Omental fat pad (tissue), 3 donors: ENCODE measurements at regions not wholly inside any gene's neighbourhood (a gene's known extent, or its start where the extent isn't known, plus 50 kb on each side); places are given as distances from the start of the nearest gene placed in this dataset.

ENCODE experiments used
- ATAC-seq: fragments of 150-250 bp; one replicate; pipeline ENCODE4 v1.9.1; 2016; ENCODE audit warnings: mild to moderate bottlenecking, moderate library complexity; ENCODE audit not compliant: low FRiP score
- DNase-seq: peaks from one replicate; pipeline ENCODE4 v3.0.0-alpha.2; 2019; ENCODE audit warnings: low spot score
- TF ChIP-seq, protein P1 (sequence below), 3 donors: fragments of 450-650 bp; IDR thresholded peaks; one replicate each; pipeline ENCODE4 v1.5.1; 2016 to 2017; ENCODE audit warnings: antibody characterized with exemption in 3 of 3, mild to moderate bottlenecking in 3 of 3, moderate library complexity in 2 of 3

DNA sequence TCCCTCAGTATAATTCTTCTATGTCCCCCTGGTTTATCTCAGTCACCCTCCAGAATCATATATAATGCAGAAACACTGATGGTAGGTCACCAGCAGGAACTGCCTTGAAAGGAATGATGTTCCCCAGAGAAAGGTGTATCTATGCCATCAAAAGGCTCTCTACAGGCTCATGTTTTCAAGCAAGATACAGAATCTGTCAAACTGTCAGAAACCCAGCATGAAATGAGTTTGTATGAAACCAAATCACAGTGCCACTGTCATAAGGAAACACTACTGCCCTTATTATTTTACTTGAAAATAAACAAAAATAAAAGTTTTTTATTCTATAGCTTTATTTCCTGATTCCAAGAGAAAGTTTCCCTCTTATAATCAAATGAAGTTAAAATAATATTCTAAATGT is 1064.5 kb upstream of the DDX18 start:
- no peak for ATAC-seq
- TF ChIP-seq, protein P1, sequence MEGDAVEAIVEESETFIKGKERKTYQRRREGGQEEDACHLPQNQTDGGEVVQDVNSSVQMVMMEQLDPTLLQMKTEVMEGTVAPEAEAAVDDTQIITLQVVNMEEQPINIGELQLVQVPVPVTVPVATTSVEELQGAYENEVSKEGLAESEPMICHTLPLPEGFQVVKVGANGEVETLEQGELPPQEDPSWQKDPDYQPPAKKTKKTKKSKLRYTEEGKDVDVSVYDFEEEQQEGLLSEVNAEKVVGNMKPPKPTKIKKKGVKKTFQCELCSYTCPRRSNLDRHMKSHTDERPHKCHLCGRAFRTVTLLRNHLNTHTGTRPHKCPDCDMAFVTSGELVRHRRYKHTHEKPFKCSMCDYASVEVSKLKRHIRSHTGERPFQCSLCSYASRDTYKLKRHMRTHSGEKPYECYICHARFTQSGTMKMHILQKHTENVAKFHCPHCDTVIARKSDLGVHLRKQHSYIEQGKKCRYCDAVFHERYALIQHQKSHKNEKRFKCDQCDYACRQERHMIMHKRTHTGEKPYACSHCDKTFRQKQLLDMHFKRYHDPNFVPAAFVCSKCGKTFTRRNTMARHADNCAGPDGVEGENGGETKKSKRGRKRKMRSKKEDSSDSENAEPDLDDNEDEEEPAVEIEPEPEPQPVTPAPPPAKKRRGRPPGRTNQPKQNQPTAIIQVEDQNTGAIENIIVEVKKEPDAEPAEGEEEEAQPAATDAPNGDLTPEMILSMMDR (IDR thresholded peaks at IDR 0.05): no peak
- no peak for DNase-seq

DNA sequence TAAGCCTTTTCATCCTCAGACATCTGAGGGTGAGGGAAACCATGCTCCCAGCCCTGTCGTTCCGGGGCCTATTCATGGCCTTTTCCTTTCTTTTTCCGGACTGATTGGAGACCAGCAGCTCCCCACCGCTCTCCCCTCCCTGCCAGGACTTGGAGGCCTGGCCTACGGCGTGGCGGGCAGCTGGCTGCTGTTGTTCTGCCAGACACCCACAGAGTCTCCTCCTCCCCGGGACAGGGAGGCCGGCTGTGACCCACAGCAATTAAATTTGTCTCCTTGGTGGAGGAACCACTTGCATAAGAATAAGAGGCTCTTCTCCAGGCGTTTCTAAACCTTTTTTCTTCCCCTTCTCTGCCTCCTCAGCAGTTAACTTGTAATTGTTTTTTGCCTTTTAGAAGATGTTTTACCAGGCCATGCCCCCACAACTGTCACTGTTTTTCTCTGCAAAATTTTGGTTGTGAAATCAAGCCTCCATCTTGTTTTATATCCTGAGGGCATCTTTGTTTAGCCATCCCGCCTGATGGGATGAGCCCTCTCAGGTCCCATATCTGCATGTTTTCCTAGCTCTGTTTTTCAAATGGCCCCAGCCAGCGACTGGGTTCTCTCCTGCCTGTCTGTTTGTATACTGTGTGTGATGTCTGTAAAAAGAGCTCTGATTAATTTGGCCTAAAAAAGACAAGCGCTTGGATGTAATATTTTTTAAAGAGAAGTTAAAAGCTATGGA is 1060.0 kb upstream of the DDX18 start:
- no peak for DNase-seq
- no peak for ATAC-seq
- TF ChIP-seq, protein P1 (IDR thresholded peaks at IDR 0.05): no peak

DNA sequence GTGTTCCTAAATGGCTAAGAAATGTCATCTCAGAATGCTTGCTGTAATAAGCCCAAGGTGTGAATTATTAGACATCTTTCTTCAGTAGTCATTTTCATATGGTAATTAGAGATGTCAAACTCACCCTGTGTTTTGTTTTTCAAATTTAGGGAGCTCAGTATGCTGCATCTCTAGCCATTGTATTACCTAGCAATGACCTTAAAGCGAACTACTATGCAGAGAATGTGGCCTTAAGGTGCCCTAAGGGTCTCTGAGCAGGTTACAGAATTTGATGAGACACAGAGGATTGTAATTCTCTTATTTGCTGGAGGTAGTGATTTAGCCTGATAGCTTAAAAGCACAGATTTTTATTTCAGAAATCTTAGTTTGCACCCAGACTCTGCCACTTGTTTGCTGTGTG is 1052.6 kb upstream of the DDX18 start:
- DNase-seq: no peak
- no peak for ATAC-seq
- TF ChIP-seq, protein P1 (IDR thresholded peaks at IDR 0.05): no peak

DNA sequence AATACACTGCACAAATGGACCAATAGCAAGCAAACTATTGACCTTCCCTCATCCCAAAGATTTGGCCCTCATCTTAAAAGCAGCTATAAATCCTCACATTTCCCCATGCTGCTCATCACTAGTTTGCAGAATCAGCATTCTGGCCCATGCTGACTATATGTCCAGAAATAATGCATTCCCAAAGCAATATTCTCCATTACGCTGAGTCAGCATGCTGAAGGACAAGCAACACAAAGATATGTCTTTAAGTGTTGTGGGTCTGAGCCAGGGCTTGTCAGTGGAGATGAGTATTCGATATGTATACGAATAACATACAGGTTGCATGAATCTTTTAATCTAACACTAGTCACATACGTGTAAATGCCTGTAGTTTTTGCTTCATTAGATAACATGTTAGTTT is 1045.0 kb upstream of the DDX18 start:
- TF ChIP-seq, protein P1 (IDR thresholded peaks at IDR 0.05): no peak
- ATAC-seq: no peak
- no peak for DNase-seq

DNA sequence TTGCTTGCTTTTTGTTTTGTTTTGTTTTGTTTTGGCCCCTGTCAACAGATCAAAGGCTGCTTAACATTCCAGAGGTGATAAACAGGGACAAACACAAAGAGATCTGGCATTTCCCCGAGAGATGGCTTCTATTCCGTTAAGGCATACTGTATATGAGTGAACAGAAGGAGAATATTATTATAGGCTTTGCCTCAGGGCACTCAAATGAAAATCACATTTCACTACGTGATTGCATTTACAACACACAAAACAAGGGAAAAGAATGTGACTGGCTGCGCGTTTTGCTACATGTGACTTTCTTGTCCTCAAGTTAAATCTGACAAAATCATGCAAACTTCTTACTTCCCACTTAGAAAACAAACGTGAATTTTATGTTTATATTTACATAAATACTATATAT is 1037.9 kb upstream of the DDX18 start:
- TF ChIP-seq, protein P1 (IDR thresholded peaks at IDR 0.05): no peak
- DNase-seq (no peak), ATAC-seq (no peak)

DNA sequence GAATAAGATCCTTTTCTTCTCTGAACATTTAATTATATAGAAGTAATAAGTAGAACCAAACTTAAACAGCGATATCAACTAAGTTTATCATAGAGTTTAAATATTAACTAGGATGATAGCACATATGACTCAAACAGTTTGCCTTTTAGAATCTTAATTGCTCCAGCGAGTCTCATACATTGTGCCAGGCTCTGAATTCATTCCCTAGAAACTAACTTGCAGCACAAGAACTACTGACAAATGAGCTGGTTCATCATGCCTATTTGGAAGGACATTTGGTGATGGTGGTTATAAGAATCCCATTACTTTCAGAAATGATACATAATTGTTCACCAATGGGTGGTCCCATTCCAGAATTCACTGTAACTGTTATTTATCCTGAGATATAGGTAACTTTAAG is 1026.6 kb upstream of the DDX18 start:
- DNase-seq (no peak), ATAC-seq (no peak)
- TF ChIP-seq, protein P1 (IDR thresholded peaks at IDR 0.05): no peak

DNA sequence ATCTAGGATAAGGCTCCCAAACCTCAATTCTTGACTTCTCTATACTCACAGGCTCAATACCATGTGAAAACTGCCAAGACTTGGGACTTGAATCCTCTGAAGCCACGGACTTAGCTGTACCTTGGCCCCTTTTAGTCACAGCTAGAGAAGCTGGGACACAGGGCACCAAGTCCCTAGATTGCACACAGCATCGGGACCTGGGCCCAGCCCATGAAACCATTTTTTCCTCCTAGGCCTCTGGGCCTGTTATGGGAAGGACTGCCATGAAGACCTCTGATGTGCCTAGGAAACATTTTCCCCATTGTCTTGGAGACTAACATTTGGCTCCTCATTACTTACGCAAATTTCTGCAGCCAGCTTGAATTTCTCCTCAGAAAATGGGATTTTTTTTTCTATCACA is 1011.8 kb upstream of the DDX18 start:
- TF ChIP-seq, protein P1 (IDR thresholded peaks at IDR 0.05): no peak
- ATAC-seq (no peak), DNase-seq (no peak)
